LNCaP clone FGC (cell line): ENCODE measurements at regions not wholly inside any gene's neighbourhood (a gene's known extent, or its start where the extent isn't known, plus 50 kb on each side); places are given as distances from the start of the nearest gene placed in this dataset.
"Not testable (repeated sequence)": the region's sequence is repeated elsewhere in the genome, so short reads cannot be mapped to it uniquely, and the experiment has no call there.

Experiments
- DNase-seq: peaks from one replicate; pipeline ENCODE4 v3.0.0-alpha.2; 2011; ENCODE audit warnings: low read depth
- H3K4me3 ChIP-seq: 2 replicates; pipeline ENCODE4 v1.5.1; 2011; ENCODE audit warnings: mild to moderate bottlenecking, low read depth, low read length, control low read depth
- CTCF ChIP-seq: IDR thresholded peaks from 2 replicates; pipeline ENCODE4 v1.5.1; 2012; ENCODE audit warnings: mild to moderate bottlenecking; ENCODE audit not compliant: control insufficient read depth, insufficient read depth; ENCODE audit errors: extremely low read depth

GRCh38 chr5:117736698-117737097 is 1162.1 kb upstream of the SEMA6A start:
- H3K4me3 ChIP-seq: no peak overlapping the region
- no peak for DNase-seq
- no peak for TF ChIP-seq CTCF

GRCh38 chr5:117734056-117734455 is 1159.4 kb upstream of the SEMA6A start:
- TF ChIP-seq CTCF: no peak
- DNase-seq: no peak
- no peak overlapping the region for H3K4me3 ChIP-seq

GRCh38 chr5:117733051-117733450 is 1158.4 kb upstream of the SEMA6A start:
- no peak for TF ChIP-seq CTCF
- DNase-seq: no peak
- H3K4me3 ChIP-seq: no peak overlapping the region

GRCh38 chr5:117732264-117732663 is 1157.6 kb upstream of the SEMA6A start:
- no peak for TF ChIP-seq CTCF
- H3K4me3 ChIP-seq: no peak overlapping the region
- DNase-seq: no peak

GRCh38 chr5:117731446-117731845 is 1156.8 kb upstream of the SEMA6A start:
- peak; percentile 37 for DNase-seq
- H3K4me3 ChIP-seq: no peak overlapping the region
- TF ChIP-seq CTCF: no peak

- DNase-seq, H3K4me3 ChIP-seq: not testable (repeated sequence)
Observed at GRCh38 chr5:117720784-117721183, 1146.2 kb upstream of the SEMA6A start.

GRCh38 chr5:117719413-117719812 is 1144.8 kb upstream of the SEMA6A start:
- H3K4me3 ChIP-seq: no peak overlapping the region
- TF ChIP-seq CTCF: no peak
- no peak for DNase-seq
